VCaP (cell line): ENCODE measurements at regions not wholly inside any gene's neighbourhood (a gene's known extent, or its start where the extent isn't known, plus 50 kb on each side); places are given as distances from the start of the nearest gene placed in this dataset.

Source experiments
- H3K27ac ChIP-seq: fragments of 450-650 bp; 2 replicates; pipeline ENCODE4 v1.5.1; 2017
- CTCF ChIP-seq: fragments of 450-650 bp; conservative IDR thresholded peaks from 2 replicates; pipeline ENCODE4 v1.5.1; 2017; ENCODE audit warnings: mild to moderate bottlenecking, moderate library complexity

DNA sequence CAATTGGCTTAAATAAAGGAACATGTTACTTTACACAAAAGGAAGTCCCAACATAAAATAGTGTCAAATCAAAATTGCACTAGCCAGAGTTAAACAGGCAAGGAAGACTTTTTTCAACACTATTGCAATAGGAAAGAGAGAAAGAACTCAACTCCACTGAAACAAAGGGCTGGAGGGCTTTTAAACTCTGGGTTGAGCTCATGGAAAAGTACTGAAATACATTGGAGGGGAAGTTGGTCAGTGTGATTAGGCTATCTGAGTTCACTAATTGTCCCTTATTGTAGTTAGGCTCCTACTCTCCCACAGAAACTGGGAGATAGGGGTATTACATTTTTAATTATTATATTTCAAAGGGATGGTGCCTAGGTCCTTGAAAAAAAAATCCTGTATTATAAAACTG, 491.2 kb upstream of the LCORL start:
- no peak overlapping the region for H3K27ac ChIP-seq
- TF ChIP-seq CTCF, result no peak

DNA sequence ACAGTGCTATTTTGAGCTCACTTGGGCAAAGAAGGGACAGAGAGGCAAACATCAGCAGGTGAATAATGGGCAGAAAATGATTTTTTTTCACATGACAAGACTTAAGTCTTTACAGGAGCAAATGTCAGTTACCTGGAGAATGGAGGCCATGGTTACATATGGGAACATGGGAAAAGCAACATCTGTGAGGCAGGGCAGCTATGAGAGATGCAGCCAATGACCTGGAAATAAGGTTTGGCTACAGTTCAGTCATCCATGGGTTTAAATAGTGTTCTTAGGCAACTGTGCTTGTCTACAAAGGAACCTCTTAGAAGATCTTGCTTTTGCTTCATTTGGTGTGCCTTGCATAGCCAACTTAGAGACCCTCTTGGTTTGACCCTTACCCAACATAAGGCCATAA, 490.2 kb upstream of the LCORL start:
- no peak for TF ChIP-seq CTCF
- H3K27ac ChIP-seq, result no peak overlapping the region

GRCh38 chr4:18508786-18509185, 487.2 kb upstream of the LCORL start:
- TF ChIP-seq CTCF, result no peak

DNA sequence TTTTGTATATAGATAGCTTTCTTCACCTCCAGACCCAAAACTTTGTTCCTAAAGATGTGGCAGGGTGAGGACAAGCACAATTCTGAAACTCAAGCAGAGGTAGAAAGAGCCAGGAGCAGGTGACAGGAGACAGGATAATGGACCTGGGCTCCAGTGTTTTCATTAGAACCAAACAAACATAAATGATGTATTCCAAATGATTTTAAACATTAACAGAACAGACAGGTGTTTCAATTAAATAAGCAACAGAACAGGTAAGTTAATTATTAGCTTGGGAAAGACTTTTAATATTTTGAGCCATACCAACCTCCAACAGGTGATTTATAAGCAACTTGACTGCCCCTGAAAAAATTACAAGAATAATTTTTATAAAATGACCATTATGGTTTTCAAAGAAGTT, 459.4 kb upstream of the LCORL start:
- H3K27ac ChIP-seq, result no peak overlapping the region; the same call in 1 of the 2 replicates
- TF ChIP-seq CTCF, result no peak

More at GRCh38 chr4:18508786-18509185, 487.2 kb upstream of the LCORL start:
- no peak overlapping the region for H3K27ac ChIP-seq

DNA sequence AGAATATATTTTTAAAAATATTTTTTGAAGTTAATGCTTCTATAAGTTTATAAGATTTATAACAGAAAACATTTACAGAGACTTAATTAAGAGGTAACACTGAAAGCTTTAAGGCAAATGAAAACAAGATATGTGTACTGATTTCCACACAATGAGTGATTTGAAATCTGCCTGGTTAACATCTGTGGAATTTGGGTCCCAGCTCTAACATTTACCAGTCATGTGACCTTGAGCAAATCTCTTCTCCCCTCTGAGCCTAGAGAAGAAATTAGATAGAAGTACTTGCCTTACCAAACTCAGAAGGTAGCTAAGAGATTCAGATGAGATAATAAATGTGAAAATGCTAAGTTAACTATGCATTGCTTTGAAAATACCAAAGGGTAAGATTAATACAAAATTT, 458.8 kb upstream of the LCORL start:
- H3K27ac ChIP-seq, result no peak overlapping the region; the same call in 1 of the 2 replicates
- no peak for TF ChIP-seq CTCF

DNA sequence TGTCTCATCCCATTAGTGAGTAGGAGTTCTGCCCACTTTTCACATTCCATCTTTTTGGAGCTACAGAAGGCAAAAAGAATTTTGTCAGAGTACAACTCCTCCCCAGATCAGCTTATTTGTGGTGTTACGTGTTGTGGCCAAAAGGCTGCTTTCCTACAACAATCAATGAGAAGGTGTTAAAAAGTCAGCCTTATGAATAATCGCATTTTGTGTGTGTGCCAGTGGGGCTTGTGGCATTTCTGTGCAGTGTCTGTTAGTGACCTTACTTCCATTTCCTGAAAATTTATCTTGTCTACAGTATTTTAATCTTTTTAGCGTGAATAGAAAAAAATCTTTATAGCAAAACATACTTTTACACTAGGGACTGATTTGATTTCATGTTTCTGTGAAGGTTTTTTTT, 458.3 kb upstream of the LCORL start:
- no peak for TF ChIP-seq CTCF
- no peak overlapping the region for H3K27ac ChIP-seq

- no peak overlapping the region for H3K27ac ChIP-seq
- no peak for TF ChIP-seq CTCF
These were observed 442.5 kb upstream of the LCORL start for GRCh38 chr4:18463987-18464559.
